CD8-positive, alpha-beta memory T cell (primary cell): ENCODE measurements at regions not wholly inside any gene's neighbourhood (a gene's known extent, or its start where the extent isn't known, plus 50 kb on each side); places are given as distances from the start of the nearest gene placed in this dataset.

Source experiments
- CTCF ChIA-PET: fragments of 350-600 bp; sonication (Branson Sonifier 250); formaldehyde crosslinking; loops from one replicate; lab custom pipeline; 2021; ENCODE audit warnings: antibody characterized with exemption; lab: Charles Lee
- POLR2A ChIA-PET: fragments of 350-600 bp; sonication (Branson Sonifier 250); formaldehyde crosslinking; loops from one replicate; lab custom pipeline; 2021; ENCODE audit warnings: antibody characterized with exemption; lab: Charles Lee
- DNase-seq, 5 donors: peaks; one replicate each; pipeline versions ENCODE4 v3.0.0 to v3.0.0-alpha.2; 2020 to 2022; ENCODE audit warnings: mixed read lengths in 1 of 5
- H3K27ac ChIP-seq: one replicate; pipeline ENCODE4 v1.7.0; 2013; ENCODE audit warnings: low read depth, mild to moderate bottlenecking, low read length, moderate library complexity
- H3K27me3 ChIP-seq: 2 replicates; pipeline ENCODE4 v1.7.0; 2013; ENCODE audit warnings: low read length, mild to moderate bottlenecking; ENCODE audit not compliant: insufficient read depth, poor library complexity, severe bottlenecking
- H3K36me3 ChIP-seq: 2 replicates; pipeline ENCODE4 v1.7.0; 2013; ENCODE audit warnings: mild to moderate bottlenecking, low read length, moderate library complexity; ENCODE audit not compliant: insufficient read depth
- H3K4me1 ChIP-seq: 2 replicates; pipeline ENCODE4 v1.7.0; 2013; ENCODE audit warnings: mild to moderate bottlenecking, low read length, moderate library complexity; ENCODE audit not compliant: insufficient read depth
- H3K4me3 ChIP-seq: 2 replicates; pipeline ENCODE4 v1.7.0; 2013; ENCODE audit warnings: mild to moderate bottlenecking, low read length
- H3K9me3 ChIP-seq: 2 replicates; pipeline ENCODE4 v1.7.0; 2013; ENCODE audit warnings: mild to moderate bottlenecking, low read length
- H3K27ac Mint-ChIP-seq, 8 donors: one replicate each; pipeline ENCODE4 v1.8.0; 2020 to 2021; ENCODE audit warnings: mixed read lengths in 8 of 8, mild to moderate bottlenecking in 6 of 8, inconsistent platforms in 3 of 8, moderate library complexity in 3 of 8
- H3K27me3 Mint-ChIP-seq, 2 donors: one replicate each; pipeline ENCODE4 v1.8.0; 2020 to 2021; ENCODE audit warnings: mixed read lengths in 2 of 2, mild to moderate bottlenecking in 1 of 2, moderate library complexity in 1 of 2
- H3K36me3 Mint-ChIP-seq, 3 donors: one replicate each; pipeline ENCODE4 v1.8.0; 2020 to 2021; ENCODE audit warnings: mixed read lengths in 3 of 3, inconsistent platforms in 1 of 3, mild to moderate bottlenecking in 1 of 3
- H3K4me1 Mint-ChIP-seq, 3 donors: one replicate each; pipeline ENCODE4 v1.8.0; 2020 to 2021; ENCODE audit warnings: mixed read lengths in 3 of 3, inconsistent platforms in 1 of 3, mild to moderate bottlenecking in 1 of 3
- H3K4me3 Mint-ChIP-seq, 7 donors: one replicate each; pipeline ENCODE4 v1.8.0; 2020 to 2021; ENCODE audit warnings: mixed read lengths in 7 of 7, mild to moderate bottlenecking in 6 of 7, moderate library complexity in 4 of 7, inconsistent platforms in 2 of 7
- H3K9me3 Mint-ChIP-seq, 5 donors: one replicate each; pipeline ENCODE4 v1.8.0; 2020 to 2022; ENCODE audit warnings: mixed read lengths in 5 of 5, mild to moderate bottlenecking in 3 of 5, moderate library complexity in 2 of 5, inconsistent platforms in 1 of 5

DNA sequence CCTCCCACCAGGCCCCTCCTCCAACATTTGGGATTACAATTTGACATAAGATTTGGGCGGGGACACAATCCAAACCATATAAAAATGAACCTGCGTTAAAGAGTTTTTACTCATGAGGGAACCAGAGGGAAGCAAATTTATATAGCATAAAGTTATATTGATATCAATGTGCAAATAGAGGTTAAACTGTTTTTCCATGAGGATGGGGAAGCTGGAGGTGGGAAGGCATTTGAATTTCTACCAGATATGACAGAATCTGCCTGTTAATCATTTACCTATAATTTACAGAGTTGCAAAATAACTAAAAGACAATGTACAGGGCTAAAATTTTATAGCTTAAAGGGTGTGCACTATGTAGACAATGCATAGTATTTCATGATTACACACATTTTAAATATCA is 322.0 kb upstream of the FKBP1C start:
- ChIA-PET POLR2A (no interaction called here), CTCF (no interaction called here)
- Mint-ChIP-seq H3K27ac (no peak overlapping the region), H3K9me3 (peaks cover 2 to 16% (median 4%) of the 10 kb centered on the region in 5 donors), H3K36me3 (no peaks in the 10 kb centered on the region), H3K4me1 (no peaks in the 10 kb centered on the region), H3K4me3 (no peak overlapping the region), H3K27me3 (no peaks in the 10 kb centered on the region)
- no peaks in the 10 kb centered on the region for H3K4me1 ChIP-seq
- H3K36me3 ChIP-seq = no peaks in the 10 kb centered on the region
- no peak overlapping the region for H3K27ac ChIP-seq
- no peak for DNase-seq
- no peaks in the 10 kb centered on the region for H3K27me3 ChIP-seq
- peaks cover 7% of the 10 kb centered on the region for H3K9me3 ChIP-seq
- H3K4me3 ChIP-seq = no peak overlapping the region

DNA sequence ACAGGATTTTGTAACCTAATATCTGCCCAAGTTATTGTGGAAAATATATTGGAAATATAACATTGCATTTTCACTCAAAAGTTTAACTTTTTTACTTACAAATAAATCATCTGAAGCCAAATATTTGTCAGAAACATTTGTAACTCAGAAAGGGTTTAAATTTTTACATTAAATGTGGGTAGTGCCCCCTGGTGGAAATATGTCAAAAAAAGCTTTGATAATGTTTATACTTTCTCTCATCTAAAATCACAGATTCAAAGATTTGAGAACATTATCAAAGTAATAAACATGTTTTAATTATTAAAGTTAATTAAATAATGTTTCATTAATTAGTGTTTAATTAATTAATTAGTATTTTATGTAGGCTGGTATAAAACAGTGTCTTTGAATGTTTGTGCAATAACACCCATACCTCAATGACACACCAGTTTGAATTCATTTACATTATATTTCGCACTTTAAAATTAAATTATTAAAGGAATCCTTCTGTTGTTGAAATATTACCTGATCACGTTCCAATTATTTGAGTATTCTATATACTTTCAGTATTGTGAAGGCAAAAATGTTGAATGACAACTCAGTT is 320.1 kb upstream of the FKBP1C start:
- DNase-seq = no peak
- Histone ChIP-seq H3K27ac (no peak overlapping the region), H3K9me3 (peaks cover 7% of the 10 kb centered on the region), H3K4me1 (no peaks in the 10 kb centered on the region), H3K27me3 (no peaks in the 10 kb centered on the region), H3K4me3 (no peak overlapping the region), H3K36me3 (no peaks in the 10 kb centered on the region)
- no peak overlapping the region for H3K4me3 Mint-ChIP-seq
- ChIA-PET CTCF (no interaction called here), POLR2A (no interaction called here)
- H3K4me1 Mint-ChIP-seq = no peaks in the 10 kb centered on the region
- H3K27me3 Mint-ChIP-seq = no peaks in the 10 kb centered on the region
- H3K9me3 Mint-ChIP-seq = peaks cover 2 to 21% (median 4%) of the 10 kb centered on the region in 5 donors
- H3K36me3 Mint-ChIP-seq = no peaks in the 10 kb centered on the region
- no peak overlapping the region for H3K27ac Mint-ChIP-seq

DNA sequence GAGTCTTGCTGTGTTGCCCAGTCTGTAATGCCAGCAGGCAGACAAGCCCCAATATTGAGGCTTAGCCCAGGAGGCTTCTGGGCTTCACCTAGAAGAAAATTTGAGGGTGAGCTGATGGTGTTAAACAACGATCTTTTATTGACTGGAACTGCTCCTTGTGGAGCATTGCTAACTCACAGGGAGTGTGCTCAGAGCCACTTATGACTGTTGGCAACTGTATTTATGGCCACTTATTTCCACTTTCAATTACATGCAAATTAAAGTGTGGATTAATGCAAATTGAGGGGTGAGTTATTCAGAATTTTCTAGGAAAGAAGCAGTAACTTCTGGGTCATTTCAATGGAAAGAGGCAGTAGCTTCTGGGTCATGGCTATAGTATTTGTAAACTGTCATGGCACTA is 317.2 kb upstream of the FKBP1C start:
- H3K27me3 Mint-ChIP-seq = no peaks in the 10 kb centered on the region
- no peaks in the 10 kb centered on the region for H3K27me3 ChIP-seq
- POLR2A ChIA-PET = no interaction called here
- H3K4me3 Mint-ChIP-seq = no peak overlapping the region
- CTCF ChIA-PET = no interaction called here
- H3K9me3 ChIP-seq = peaks cover 7% of the 10 kb centered on the region
- no peaks in the 10 kb centered on the region for H3K4me1 ChIP-seq
- H3K9me3 Mint-ChIP-seq = peaks cover 2 to 12% (median 2%) of the 10 kb centered on the region in 5 donors
- no peak for DNase-seq
- no peaks in the 10 kb centered on the region for H3K4me1 Mint-ChIP-seq
- no peak overlapping the region for H3K4me3 ChIP-seq
- no peaks in the 10 kb centered on the region for H3K36me3 ChIP-seq
- H3K36me3 Mint-ChIP-seq = no peaks in the 10 kb centered on the region
- no peak overlapping the region for H3K27ac ChIP-seq
- H3K27ac Mint-ChIP-seq = no peak overlapping the region

DNA sequence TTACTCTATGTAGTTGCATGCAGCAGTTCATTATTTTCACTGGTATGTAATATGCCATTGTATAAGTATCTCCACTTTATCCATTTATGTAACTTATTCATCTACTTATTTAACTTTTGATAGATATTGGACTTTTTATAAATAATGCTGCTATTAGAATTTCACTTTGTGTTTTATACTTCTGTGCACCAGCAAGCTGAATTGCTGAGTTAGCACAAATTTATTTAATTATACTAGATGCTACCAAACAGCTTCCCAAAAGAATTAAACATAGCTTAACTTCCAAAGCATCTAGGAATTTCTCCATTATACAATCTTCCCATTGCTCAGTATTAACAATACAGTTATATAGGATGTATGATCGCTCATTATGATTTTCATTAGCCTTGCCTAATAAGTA is 308.0 kb upstream of the FKBP1C start:
- no peak for DNase-seq
- no peak overlapping the region for H3K4me3 ChIP-seq
- no peaks in the 10 kb centered on the region for H3K27me3 ChIP-seq
- no peak overlapping the region for H3K4me3 Mint-ChIP-seq
- no peaks in the 10 kb centered on the region for H3K9me3 ChIP-seq
- ChIA-PET POLR2A (no interaction called here), CTCF (no interaction called here)
- no peaks in the 10 kb centered on the region for H3K4me1 ChIP-seq
- no peaks in the 10 kb centered on the region for H3K36me3 ChIP-seq
- no peaks in the 10 kb centered on the region for H3K36me3 Mint-ChIP-seq
- no peaks in the 10 kb centered on the region for H3K4me1 Mint-ChIP-seq
- no peaks in the 10 kb centered on the region for H3K27me3 Mint-ChIP-seq
- peaks cover 2 to 26% (median 8%) of the 10 kb centered on the region in 5 donors for H3K9me3 Mint-ChIP-seq
- no peak overlapping the region for H3K27ac ChIP-seq
- H3K27ac Mint-ChIP-seq = no peak overlapping the region

DNA sequence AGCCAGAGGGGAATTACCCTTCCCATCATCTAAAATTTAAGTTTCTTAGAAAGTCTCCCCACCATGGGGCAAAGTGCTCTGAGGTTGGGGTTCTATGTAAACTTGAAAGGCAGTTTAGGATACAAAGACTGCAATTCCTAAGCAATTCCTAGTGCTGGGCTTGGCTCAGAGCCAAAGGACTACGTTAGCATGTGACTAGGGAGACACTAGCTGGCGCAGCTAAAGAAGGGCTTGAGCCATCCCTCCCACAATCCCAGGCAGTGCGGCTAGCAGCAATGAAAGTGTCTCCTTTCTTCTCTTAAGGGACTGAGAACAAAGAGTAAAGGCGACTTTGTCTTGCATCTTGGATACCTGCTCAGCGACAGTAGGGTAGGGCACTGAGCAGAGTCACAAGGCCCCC is 306.6 kb upstream of the FKBP1C start:
- H3K27ac ChIP-seq = no peak overlapping the region
- Mint-ChIP-seq H3K36me3 (no peaks in the 10 kb centered on the region), H3K4me3 (no peak overlapping the region), H3K27ac (no peak overlapping the region), H3K9me3 (peaks cover 4 to 38% (median 8%) of the 10 kb centered on the region in 5 donors), H3K27me3 (no peaks in the 10 kb centered on the region), H3K4me1 (no peaks in the 10 kb centered on the region)
- H3K9me3 ChIP-seq = no peaks in the 10 kb centered on the region
- H3K27me3 ChIP-seq = no peaks in the 10 kb centered on the region
- no peak for DNase-seq
- ChIA-PET CTCF (no interaction called here), POLR2A (no interaction called here)
- no peaks in the 10 kb centered on the region for H3K36me3 ChIP-seq
- no peak overlapping the region for H3K4me3 ChIP-seq
- H3K4me1 ChIP-seq = no peaks in the 10 kb centered on the region

DNA sequence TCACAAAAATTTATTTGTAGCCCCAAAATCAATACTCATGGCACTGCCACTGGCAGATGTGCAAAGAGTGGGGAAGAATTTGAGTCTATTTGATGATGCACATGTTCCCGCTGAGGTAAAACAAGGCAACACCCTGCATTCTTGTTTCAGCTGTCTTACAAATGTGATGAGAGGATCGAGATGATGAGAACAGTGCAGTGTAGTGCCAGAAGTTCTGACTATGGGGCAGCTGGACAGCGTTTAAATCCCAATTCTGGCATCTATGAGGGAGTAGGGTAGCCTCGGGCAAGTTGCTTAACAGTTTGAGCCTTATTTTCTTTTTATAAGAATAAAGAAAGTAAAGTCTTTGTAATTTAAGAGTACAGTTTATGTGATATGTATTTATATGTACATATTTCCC is 296.7 kb upstream of the FKBP1C start:
- H3K27ac Mint-ChIP-seq = no peak overlapping the region
- CTCF ChIA-PET = no interaction called here

DNA sequence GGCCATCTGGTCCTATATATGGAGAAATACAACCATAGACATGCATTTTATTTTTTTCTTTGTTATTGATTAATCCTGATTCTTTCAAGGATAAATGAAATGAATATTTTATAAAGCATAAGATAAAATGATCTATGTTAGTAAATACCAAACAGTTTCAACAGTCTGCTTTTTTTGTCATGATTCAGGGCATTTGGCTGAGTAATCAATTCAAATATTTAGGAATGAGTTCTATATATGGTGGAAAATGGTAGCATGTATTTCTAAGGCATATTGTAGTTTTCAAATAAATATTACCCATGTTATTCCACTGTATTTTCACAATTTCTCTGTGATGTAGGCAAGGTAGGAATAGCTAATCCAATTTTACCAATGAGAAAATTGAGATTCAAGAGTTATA is 287.5 kb upstream of the FKBP1C start:
- Mint-ChIP-seq H3K4me3 (no peak overlapping the region), H3K4me1 (no peaks in the 10 kb centered on the region), H3K36me3 (no peaks in the 10 kb centered on the region), H3K27me3 (no peaks in the 10 kb centered on the region), H3K9me3 (peaks cover 4 to 47% (median 7%) of the 10 kb centered on the region in 5 donors), H3K27ac (no peak overlapping the region)
- Histone ChIP-seq H3K27ac (no peak overlapping the region), H3K36me3 (no peaks in the 10 kb centered on the region), H3K4me3 (no peak overlapping the region), H3K27me3 (no peaks in the 10 kb centered on the region), H3K9me3 (no peaks in the 10 kb centered on the region), H3K4me1 (no peaks in the 10 kb centered on the region)
- DNase-seq = no peak
- POLR2A ChIA-PET = no interaction called here
- CTCF ChIA-PET = no interaction called here

More for the DNA sequence above, 296.7 kb upstream of the FKBP1C start:
- Mint-ChIP-seq H3K36me3 (no peaks in the 10 kb centered on the region), H3K9me3 (peaks cover 1 to 33% (median 4%) of the 10 kb centered on the region in 5 donors), H3K4me3 (no peak overlapping the region), H3K4me1 (no peaks in the 10 kb centered on the region), H3K27me3 (no peaks in the 10 kb centered on the region)
- H3K4me3 ChIP-seq = no peak overlapping the region
- no peak for DNase-seq
- no peak overlapping the region for H3K27ac ChIP-seq
- POLR2A ChIA-PET = no interaction called here
- no peaks in the 10 kb centered on the region for H3K9me3 ChIP-seq
- H3K27me3 ChIP-seq = no peaks in the 10 kb centered on the region
- H3K4me1 ChIP-seq = no peaks in the 10 kb centered on the region
- H3K36me3 ChIP-seq = no peaks in the 10 kb centered on the region

DNA sequence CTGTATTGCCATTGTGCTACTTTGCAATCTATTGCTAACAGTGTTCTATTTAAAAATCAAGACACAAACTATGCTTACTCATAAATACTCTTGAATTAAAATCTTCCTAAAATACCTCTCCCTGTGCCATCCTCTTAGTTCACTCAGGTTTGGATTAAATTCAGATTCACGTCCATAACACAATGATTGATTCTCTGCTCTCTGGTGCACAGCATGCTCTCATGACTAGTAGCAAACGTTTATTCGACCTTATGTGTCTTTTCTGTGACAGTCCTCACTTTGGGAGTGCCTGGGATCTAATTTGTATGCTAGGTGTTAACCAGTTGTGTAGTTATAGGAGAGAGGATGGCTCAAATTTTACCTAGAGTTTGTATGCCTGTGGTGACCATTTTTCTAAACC is 270.4 kb upstream of the FKBP1C start:
- Histone ChIP-seq H3K36me3 (no peaks in the 10 kb centered on the region), H3K27ac (no peak overlapping the region), H3K4me1 (no peaks in the 10 kb centered on the region), H3K27me3 (no peaks in the 10 kb centered on the region), H3K4me3 (no peak overlapping the region), H3K9me3 (no peaks in the 10 kb centered on the region)
- H3K27me3 Mint-ChIP-seq = no peaks in the 10 kb centered on the region
- H3K36me3 Mint-ChIP-seq = no peaks in the 10 kb centered on the region
- CTCF ChIA-PET = no interaction called here
- POLR2A ChIA-PET = no interaction called here
- H3K4me1 Mint-ChIP-seq = no peaks in the 10 kb centered on the region
- H3K9me3 Mint-ChIP-seq = peaks cover 2 to 13% (median 6%) of the 10 kb centered on the region in 5 donors
- H3K4me3 Mint-ChIP-seq = no peak overlapping the region
- no peak for DNase-seq
- no peak overlapping the region for H3K27ac Mint-ChIP-seq

DNA sequence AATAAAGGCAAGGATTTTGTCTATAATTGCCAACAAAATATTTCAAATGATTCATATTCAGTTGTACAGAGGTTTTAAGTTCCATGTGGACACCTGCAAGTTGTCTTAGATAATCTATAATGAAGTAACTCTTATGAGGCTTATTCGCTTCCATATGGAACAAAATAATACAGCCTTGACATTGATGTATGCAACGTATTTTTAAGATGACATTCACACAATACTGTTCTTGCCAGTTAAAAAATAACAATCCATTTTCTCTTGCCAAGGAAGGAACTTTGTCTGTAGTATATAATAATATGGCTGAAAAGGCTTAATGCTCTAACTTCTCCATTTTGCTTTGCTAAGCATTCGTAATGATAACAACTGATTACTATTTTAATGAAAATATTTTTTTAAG is 269.3 kb upstream of the FKBP1C start:
- Histone ChIP-seq H3K27me3 (no peaks in the 10 kb centered on the region), H3K36me3 (no peaks in the 10 kb centered on the region), H3K4me1 (no peaks in the 10 kb centered on the region), H3K27ac (no peak overlapping the region), H3K4me3 (no peak overlapping the region), H3K9me3 (no peaks in the 10 kb centered on the region)
- DNase-seq = no peak
- POLR2A ChIA-PET = no interaction called here
- Mint-ChIP-seq H3K9me3 (peaks cover 2 to 12% (median 5%) of the 10 kb centered on the region in 5 donors), H3K4me1 (no peaks in the 10 kb centered on the region), H3K4me3 (no peak overlapping the region), H3K36me3 (no peaks in the 10 kb centered on the region), H3K27ac (no peak overlapping the region), H3K27me3 (no peaks in the 10 kb centered on the region)
- CTCF ChIA-PET = no interaction called here
